K562 (cell line): ENCODE measurements at regions not wholly inside any gene's neighbourhood (a gene's known extent, or its start where the extent isn't known, plus 50 kb on each side); places are given as distances from the start of the nearest gene placed in this dataset.

Experiments
- C11orf30 ChIP-seq: fragments of 450-650 bp; IDR thresholded peaks from 2 replicates; pipeline ENCODE4 v1.6.1; 2016; ENCODE audit warnings: low read depth, mild to moderate bottlenecking
- CTBP1 ChIP-seq: fragments of 450-650 bp; IDR thresholded peaks from 2 replicates; pipeline ENCODE4 v1.6.1; 2016; ENCODE audit warnings: borderline replicate concordance
- ESRRB ChIP-seq: fragments of 250-450 bp; sonication (Bioruptor Pico); IDR thresholded peaks from 2 replicates; pipeline ENCODE4 v1.5.0; 2020; ENCODE audit warnings: mild to moderate bottlenecking, moderate library complexity, borderline replicate concordance
- HLTF ChIP-seq: fragments of 450-650 bp; IDR thresholded peaks from 2 replicates; pipeline ENCODE4 v1.6.1; 2016
- POLR2AphosphoS2 ChIP-seq: IDR thresholded peaks from 2 replicates; pipeline ENCODE4 v1.6.1; 2012; ENCODE audit warnings: low read length, improper control_type of control experiment
- RBM34 ChIP-seq: fragments of 200-400 bp; formaldehyde crosslinking; IDR thresholded peaks from 2 replicates; pipeline ENCODE4 v1.6.1; 2018; ENCODE audit warnings: low read length, borderline replicate concordance; ENCODE audit not compliant: insufficient read depth
- SIX5 ChIP-seq, 2 experiments: IDR thresholded peaks; 2 replicates each; pipeline ENCODE4 v1.6.1; 2011; ENCODE audit warnings: low read length in 2 of 2, borderline replicate concordance in 1 of 2, low read depth in 1 of 2, mild to moderate bottlenecking in 1 of 2, moderate library complexity in 1 of 2; ENCODE audit not compliant: insufficient read depth in 1 of 2
- SMARCA4 ChIP-seq: fragments of 450-650 bp; IDR thresholded peaks from 2 replicates; pipeline ENCODE4 v1.6.1; 2016
- SRSF7 ChIP-seq: fragments of 200-400 bp; formaldehyde crosslinking; optimal IDR thresholded peaks from 2 replicates; pipeline ENCODE3; 2017; ENCODE audit warnings: mild to moderate bottlenecking, low read depth, low read length
- XRCC5 ChIP-seq: fragments of 200-400 bp; formaldehyde crosslinking; IDR thresholded peaks from 2 replicates; pipeline ENCODE4 v1.6.1; 2017; ENCODE audit warnings: low read depth, mild to moderate bottlenecking, low read length
- ZNF165 ChIP-seq: fragments of 250-450 bp; sonication (Bioruptor Pico); IDR thresholded peaks from 2 replicates; pipeline ENCODE4 v1.4.0; 2020; ENCODE audit warnings: borderline replicate concordance
- TF ChIP-seq, protein P1 (sequence below): fragments of 250-450 bp; sonication (Bioruptor Pico); IDR thresholded peaks from 2 replicates; pipeline ENCODE4 v1.4.0; 2020; ENCODE audit warnings: mild to moderate bottlenecking, moderate library complexity
- TF ChIP-seq, protein P2 (sequence below), 2 experiments: IDR thresholded peaks in 1 of 2; conservative IDR thresholded peaks in 1 of 2; 2 replicates each; pipeline ENCODE4 v1.6.1; 2016; ENCODE audit warnings: low read depth in 2 of 2, mild to moderate bottlenecking in 1 of 2, missing compliant biosample characterization in 1 of 2, missing genetic modification characterization in 1 of 2, moderate library complexity in 1 of 2
- TF ChIP-seq, protein P3 (sequence below): sonication (generic); formaldehyde crosslinking; IDR thresholded peaks from 2 replicates; pipeline ENCODE4 v1.5.0; 2020; ENCODE audit warnings: missing genetic modification reagents
- TF ChIP-seq, protein P4 (sequence below): fragments of 450-650 bp; IDR thresholded peaks from 2 replicates; pipeline ENCODE4 v1.6.1; 2017; ENCODE audit warnings: antibody characterized with exemption, mild to moderate bottlenecking
- TF ChIP-seq, protein P5 (sequence below): fragments of 450-650 bp; IDR thresholded peaks from 2 replicates; pipeline ENCODE4 v1.6.1; 2017; ENCODE audit warnings: mild to moderate bottlenecking, moderate library complexity

DNA sequence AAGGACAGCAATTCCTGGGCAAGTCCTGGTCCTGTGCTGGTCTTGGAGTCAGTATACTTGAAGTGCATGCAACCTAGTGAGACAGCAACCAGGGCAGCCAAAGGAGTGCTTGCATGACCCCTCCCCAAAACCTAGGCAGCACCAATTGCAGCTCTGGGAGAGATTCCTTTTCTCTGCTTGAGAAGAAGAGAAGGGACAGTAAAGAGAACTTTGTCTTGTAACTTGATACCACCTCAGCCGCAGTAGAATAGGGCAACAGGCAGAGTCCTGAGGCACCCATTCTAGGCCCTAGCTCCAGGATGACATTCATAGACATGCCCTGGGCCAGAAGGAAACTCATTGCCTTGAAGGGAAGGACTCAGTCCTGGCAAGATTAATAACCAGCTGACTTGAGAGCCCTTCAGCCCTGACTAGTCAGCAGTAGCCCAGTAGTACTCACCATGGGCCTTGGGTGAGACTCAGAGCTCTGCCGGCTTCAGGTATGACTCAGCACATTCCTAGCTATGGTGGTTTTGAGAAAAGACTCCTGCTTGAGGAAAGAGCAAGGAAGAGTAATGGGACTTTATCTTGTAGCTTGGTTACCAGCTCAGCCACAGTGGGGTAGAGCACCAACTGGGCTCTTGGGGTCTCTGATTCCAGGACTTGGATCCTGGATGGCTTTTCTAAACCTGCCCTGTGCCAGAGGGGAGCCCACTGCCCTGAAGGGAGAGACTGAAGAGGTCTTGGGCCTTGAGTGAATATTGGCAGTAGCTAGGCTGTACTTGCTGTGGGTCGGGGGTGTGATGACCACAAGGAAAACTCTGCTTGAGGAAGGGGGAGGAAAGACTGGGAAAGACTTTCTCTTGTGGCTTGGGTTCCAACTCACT is 51.7 kb upstream of the ACADM start (continued):
- TF ChIP-seq RBM34: no peak
- TF ChIP-seq, protein P1, sequence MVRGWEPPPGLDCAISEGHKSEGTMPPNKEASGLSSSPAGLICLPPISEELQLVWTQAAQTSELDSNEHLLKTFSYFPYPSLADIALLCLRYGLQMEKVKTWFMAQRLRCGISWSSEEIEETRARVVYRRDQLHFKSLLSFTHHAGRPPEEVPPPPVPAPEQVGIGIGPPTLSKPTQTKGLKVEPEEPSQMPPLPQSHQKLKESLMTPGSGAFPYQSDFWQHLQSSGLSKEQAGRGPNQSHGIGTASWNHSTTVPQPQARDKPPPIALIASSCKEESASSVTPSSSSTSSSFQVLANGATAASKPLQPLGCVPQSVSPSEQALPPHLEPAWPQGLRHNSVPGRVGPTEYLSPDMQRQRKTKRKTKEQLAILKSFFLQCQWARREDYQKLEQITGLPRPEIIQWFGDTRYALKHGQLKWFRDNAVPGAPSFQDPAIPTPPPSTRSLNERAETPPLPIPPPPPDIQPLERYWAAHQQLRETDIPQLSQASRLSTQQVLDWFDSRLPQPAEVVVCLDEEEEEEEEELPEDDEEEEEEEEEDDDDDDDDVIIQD: no peak
- TF ChIP-seq XRCC5: peak; percentile 53
- TF ChIP-seq SIX5 (IDR thresholded peaks at IDR 0.05; ENCODE audit: borderline replicate concordance in 1 of 2, insufficient read depth in 1 of 2, low read depth in 1 of 2, low read length in 2 of 2): no peak
- no peak for TF ChIP-seq POLR2AphosphoS2
- peak; percentile 99 for TF ChIP-seq C11orf30
- TF ChIP-seq CTBP1: peak; percentile 78; the same call in 1 of the 2 replicates
- TF ChIP-seq, protein P2, sequence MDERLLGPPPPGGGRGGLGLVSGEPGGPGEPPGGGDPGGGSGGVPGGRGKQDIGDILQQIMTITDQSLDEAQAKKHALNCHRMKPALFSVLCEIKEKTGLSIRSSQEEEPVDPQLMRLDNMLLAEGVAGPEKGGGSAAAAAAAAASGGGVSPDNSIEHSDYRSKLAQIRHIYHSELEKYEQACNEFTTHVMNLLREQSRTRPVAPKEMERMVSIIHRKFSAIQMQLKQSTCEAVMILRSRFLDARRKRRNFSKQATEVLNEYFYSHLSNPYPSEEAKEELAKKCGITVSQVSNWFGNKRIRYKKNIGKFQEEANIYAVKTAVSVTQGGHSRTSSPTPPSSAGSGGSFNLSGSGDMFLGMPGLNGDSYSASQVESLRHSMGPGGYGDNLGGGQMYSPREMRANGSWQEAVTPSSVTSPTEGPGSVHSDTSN (CRISPR knock-in tag; IDR thresholded peaks at IDR 0.05; ENCODE audit: low read depth): no peak
- TF ChIP-seq, protein P2 (tag; conservative IDR thresholded peaks at IDR 0.05; ENCODE audit: low read depth): peak; percentile 64; the same call in 1 of the 2 replicates
- TF ChIP-seq, protein P3, sequence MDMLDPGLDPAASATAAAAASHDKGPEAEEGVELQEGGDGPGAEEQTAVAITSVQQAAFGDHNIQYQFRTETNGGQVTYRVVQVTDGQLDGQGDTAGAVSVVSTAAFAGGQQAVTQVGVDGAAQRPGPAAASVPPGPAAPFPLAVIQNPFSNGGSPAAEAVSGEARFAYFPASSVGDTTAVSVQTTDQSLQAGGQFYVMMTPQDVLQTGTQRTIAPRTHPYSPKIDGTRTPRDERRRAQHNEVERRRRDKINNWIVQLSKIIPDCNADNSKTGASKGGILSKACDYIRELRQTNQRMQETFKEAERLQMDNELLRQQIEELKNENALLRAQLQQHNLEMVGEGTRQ (CRISPR knock-in tag): no peak
- no peak for TF ChIP-seq ZNF165 (CRISPR knock-in tag)
- TF ChIP-seq, protein P4, sequence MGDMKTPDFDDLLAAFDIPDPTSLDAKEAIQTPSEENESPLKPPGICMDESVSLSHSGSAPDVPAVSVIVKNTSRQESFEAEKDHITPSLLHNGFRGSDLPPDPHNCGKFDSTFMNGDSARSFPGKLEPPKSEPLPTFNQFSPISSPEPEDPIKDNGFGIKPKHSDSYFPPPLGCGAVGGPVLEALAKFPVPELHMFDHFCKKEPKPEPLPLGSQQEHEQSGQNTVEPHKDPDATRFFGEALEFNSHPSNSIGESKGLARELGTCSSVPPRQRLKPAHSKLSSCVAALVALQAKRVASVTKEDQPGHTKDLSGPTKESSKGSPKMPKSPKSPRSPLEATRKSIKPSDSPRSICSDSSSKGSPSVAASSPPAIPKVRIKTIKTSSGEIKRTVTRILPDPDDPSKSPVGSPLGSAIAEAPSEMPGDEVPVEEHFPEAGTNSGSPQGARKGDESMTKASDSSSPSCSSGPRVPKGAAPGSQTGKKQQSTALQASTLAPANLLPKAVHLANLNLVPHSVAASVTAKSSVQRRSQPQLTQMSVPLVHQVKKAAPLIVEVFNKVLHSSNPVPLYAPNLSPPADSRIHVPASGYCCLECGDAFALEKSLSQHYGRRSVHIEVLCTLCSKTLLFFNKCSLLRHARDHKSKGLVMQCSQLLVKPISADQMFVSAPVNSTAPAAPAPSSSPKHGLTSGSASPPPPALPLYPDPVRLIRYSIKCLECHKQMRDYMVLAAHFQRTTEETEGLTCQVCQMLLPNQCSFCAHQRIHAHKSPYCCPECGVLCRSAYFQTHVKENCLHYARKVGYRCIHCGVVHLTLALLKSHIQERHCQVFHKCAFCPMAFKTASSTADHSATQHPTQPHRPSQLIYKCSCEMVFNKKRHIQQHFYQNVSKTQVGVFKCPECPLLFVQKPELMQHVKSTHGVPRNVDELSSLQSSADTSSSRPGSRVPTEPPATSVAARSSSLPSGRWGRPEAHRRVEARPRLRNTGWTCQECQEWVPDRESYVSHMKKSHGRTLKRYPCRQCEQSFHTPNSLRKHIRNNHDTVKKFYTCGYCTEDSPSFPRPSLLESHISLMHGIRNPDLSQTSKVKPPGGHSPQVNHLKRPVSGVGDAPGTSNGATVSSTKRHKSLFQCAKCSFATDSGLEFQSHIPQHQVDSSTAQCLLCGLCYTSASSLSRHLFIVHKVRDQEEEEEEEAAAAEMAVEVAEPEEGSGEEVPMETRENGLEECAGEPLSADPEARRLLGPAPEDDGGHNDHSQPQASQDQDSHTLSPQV: peak; percentile 82
- TF ChIP-seq SMARCA4: peak; percentile 91
- no peak for TF ChIP-seq ESRRB (CRISPR knock-in tag)
- TF ChIP-seq, protein P5, sequence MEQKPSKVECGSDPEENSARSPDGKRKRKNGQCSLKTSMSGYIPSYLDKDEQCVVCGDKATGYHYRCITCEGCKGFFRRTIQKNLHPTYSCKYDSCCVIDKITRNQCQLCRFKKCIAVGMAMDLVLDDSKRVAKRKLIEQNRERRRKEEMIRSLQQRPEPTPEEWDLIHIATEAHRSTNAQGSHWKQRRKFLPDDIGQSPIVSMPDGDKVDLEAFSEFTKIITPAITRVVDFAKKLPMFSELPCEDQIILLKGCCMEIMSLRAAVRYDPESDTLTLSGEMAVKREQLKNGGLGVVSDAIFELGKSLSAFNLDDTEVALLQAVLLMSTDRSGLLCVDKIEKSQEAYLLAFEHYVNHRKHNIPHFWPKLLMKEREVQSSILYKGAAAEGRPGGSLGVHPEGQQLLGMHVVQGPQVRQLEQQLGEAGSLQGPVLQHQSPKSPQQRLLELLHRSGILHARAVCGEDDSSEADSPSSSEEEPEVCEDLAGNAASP: no peak
- TF ChIP-seq SRSF7: no peak
- no peak for TF ChIP-seq HLTF
